ENCODE measurements at regions not wholly inside any gene's neighbourhood (a gene's known extent, or its start where the extent isn't known, plus 50 kb on each side); places are given as distances from the start of the nearest gene placed in this dataset.

DNA sequence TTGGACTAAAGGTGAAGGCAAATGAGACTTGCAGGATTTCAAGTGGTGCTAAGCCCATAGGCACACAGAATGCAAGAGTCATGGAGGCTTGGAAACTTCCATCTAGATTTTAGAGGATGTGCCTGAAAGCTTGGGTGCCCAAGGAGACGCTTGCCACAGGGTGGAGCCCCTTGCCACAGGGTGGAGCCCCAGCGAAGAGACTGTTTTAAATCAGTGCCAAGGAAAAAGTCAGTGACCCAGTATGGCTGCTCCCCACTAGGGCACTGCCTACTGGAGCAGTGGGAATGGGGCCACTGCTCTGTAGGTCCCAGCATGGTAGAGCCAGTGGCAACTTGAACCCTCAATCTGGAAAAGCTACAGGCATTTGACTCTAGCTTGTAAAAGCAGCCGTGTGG, 794.2 kb upstream of the LCORL start:
- TF ChIP-seq POLR2A (IDR thresholded peaks at IDR 0.05), result no peak
- TF ChIP-seq, protein P1, sequence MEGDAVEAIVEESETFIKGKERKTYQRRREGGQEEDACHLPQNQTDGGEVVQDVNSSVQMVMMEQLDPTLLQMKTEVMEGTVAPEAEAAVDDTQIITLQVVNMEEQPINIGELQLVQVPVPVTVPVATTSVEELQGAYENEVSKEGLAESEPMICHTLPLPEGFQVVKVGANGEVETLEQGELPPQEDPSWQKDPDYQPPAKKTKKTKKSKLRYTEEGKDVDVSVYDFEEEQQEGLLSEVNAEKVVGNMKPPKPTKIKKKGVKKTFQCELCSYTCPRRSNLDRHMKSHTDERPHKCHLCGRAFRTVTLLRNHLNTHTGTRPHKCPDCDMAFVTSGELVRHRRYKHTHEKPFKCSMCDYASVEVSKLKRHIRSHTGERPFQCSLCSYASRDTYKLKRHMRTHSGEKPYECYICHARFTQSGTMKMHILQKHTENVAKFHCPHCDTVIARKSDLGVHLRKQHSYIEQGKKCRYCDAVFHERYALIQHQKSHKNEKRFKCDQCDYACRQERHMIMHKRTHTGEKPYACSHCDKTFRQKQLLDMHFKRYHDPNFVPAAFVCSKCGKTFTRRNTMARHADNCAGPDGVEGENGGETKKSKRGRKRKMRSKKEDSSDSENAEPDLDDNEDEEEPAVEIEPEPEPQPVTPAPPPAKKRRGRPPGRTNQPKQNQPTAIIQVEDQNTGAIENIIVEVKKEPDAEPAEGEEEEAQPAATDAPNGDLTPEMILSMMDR (IDR thresholded peaks at IDR 0.05), result no peak

Measured in esophagus squamous epithelium (tissue), 4 donors.